RPMI7951 (cell line): ENCODE measurements at regions not wholly inside any gene's neighbourhood (a gene's known extent, or its start where the extent isn't known, plus 50 kb on each side); places are given as distances from the start of the nearest gene placed in this dataset.
"Not testable (repeated sequence)": the region's sequence is repeated elsewhere in the genome, so short reads cannot be mapped to it uniquely, and the experiment has no call there.

Source experiments
- DNase-seq: peaks from one replicate; pipeline ENCODE4 v3.0.0-alpha.2; 2012; ENCODE audit warnings: low read depth

DNA sequence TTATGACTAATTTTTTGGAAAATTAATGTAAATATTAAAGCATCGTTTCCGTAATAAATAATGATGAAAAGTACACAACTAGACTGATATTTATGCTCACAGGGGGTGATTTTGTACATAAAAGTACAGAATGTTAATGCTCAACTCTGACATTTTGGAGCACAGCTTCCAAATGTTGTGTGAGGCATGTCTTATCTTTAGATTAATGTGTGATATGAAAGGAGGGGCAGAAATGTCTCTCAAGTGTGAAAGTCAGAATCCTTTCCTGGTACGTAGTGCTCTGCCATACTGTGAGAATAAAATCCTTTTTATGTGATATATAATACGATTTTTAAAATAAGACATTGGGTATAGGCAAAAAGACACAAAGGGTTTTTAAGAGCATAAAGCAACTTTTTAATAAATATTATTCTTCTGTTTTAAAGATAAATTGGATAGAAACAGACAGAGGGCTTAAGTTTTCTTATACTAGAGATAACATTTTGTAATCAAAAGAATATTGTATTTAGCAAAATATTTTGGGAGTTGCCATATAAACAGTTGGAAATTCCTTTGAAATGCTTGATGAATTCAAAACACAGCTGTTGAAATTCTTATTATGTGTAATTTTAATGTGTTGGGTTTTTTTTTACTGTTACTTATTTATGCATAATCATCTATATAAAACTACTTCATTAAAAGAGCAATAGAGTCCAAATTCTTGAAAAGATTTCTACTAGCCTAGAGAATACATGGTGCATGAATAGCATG lies 389.7 kb downstream of the RAP2B start:
- no peak for DNase-seq

GRCh38 chr3:153552887-153553604 lies 391.0 kb downstream of the RAP2B start:
- no peak for DNase-seq

- no peak for DNase-seq
Observed at GRCh38 chr3:153553605-153553945, 391.5 kb downstream of the RAP2B start.

- DNase-seq, result no peak
Observed at GRCh38 chr3:153555919-153556318, 393.9 kb downstream of the RAP2B start.

- DNase-seq, result not testable (repeated sequence)
Observed at GRCh38 chr3:153559366-153559765, 397.3 kb downstream of the RAP2B start.

- DNase-seq, result no peak
Observed at GRCh38 chr3:153567011-153567410, 405.0 kb downstream of the RAP2B start.

GRCh38 chr3:153567556-153567955 lies 405.5 kb downstream of the RAP2B start:
- no peak for DNase-seq

GRCh38 chr3:153570481-153570880 lies 408.5 kb downstream of the RAP2B start:
- not testable (repeated sequence) for DNase-seq

GRCh38 chr3:153572165-153572564 lies 410.1 kb downstream of the RAP2B start:
- no peak for DNase-seq

GRCh38 chr3:153572654-153573053 lies 410.6 kb downstream of the RAP2B start:
- no peak for DNase-seq

DNA sequence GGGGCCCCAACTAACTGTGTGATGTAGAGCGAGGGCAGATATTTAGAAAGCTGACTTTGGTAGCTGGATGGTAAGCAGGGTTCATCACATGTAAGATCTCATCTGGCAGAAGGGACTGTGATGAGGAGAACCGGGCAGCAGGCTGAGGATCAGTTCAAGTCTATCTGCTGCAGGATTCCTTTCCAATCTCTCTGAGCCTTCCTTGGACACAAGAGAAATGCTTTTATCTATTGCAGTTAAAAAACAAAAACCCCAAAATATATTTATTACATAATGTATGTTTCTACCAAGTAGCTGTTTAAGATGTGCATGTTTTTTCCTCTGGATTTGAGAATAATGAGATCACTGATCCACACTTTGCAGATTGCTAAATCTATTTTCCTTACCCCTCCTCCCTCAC lies 411.5 kb downstream of the RAP2B start:
- DNase-seq, result no peak

GRCh38 chr3:153574445-153574844 lies 412.4 kb downstream of the RAP2B start:
- DNase-seq, result no peak

- no peak for DNase-seq
Observed at GRCh38 chr3:153577059-153577736, 415.2 kb downstream of the RAP2B start.

DNA sequence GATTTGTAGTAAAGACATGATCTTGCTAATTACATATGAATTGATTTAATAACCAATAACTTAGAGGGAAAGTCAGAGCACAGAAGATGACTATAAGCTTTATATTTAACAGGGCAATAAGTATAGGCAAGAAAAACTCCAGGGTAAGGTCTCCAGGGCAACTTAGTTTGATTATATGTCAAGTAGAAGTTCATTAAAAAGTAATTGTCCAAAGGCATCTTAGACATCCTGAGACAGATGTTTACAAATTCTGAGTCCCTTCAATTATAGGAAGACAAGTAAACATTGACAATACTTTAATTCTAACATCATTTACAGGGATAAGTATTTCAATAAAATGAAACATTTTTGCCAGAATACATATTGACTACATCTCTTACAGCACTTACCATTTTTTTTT lies 416.0 kb downstream of the RAP2B start:
- no peak for DNase-seq

DNA sequence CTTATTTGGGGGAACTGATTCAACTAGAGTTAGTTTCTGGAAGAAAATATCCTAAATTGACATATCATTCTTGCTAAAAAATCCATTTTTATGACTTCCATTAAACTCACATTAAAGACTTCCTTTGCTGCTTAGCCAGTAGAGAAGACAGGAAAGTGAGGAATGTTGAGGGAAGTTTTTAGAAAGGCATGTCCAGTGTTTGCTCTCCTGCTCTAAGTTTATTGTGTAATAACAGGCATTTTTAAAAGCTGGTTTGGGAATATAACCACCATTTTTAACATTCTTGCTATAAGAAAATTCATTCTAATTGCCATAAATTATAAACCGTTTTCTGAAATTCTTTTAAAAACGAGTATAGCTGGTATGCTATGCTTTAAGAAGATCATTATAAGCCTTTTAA lies 428.0 kb downstream of the RAP2B start:
- no peak for DNase-seq

GRCh38 chr3:153591561-153592245 lies 429.7 kb downstream of the RAP2B start:
- no peak for DNase-seq

DNA sequence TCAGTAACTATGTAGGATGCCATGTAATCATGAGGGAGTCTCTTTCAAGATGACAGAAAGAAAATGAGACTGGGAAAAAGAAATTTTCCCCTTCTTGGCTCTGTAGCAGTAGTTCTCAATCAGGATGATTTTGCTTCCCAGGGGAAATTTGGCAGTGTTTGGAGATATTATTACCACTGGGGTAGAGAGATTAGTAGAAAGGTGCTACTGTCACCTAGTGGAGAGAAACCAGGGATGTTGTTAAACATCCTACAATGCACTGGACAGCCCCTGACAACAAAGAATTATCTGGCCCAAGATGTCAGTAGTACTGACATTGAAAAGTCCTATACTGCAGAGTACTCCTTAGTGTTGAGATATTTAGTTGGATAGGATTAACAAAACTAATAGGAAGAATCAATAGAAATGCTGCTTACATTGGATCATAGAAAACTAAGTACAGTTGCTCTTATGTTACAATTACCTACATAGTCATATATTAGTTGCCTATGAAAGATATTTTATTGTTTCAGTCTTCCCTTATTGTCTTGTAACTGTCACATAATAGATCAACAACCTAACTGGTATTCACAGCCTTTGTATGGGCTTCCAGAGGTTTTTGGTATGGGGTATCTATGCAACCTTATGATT lies 433.3 kb downstream of the RAP2B start:
- DNase-seq, result peak; percentile 20

DNA sequence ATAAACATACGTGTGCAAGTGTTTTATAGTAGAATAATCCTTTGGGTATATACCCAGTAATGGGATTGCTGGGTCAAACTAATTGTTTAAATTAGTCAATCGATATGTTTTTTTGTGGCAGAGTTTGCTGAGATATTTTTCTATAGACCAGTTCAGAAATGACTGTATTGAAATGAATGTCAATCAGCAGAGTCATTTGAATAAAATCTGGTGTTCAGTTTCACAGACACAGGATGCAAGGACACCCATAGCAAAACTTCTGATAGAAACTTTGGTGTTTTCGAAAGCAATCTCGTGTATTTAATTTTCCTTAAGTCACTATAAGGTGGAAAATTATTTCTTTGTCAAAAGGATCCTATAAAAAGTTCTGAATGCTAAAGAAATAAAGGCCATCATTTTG lies 434.4 kb downstream of the RAP2B start:
- DNase-seq, result no peak

DNA sequence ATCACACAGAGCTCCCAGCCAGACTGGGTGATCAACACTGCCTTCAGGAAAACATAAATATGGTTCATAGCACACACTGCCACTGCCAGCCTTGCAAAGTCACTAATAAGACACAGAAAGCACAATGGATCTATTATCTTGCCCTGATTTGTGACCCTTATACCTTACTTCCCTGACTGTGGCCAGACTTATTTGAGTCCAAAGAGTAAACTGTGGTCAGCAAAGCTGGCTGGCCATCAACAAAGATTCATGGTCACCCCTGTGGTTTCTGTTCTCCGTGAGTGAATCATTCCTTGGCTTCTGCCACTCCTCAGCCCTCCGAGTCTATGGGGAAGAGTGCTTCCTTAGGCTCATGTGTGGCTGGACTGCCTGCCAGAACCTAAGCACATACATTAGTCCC lies 437.7 kb downstream of the RAP2B start:
- peak; percentile 80 for DNase-seq

- DNase-seq, result no peak
Observed at GRCh38 chr3:153600896-153601295, 438.9 kb downstream of the RAP2B start.

DNA sequence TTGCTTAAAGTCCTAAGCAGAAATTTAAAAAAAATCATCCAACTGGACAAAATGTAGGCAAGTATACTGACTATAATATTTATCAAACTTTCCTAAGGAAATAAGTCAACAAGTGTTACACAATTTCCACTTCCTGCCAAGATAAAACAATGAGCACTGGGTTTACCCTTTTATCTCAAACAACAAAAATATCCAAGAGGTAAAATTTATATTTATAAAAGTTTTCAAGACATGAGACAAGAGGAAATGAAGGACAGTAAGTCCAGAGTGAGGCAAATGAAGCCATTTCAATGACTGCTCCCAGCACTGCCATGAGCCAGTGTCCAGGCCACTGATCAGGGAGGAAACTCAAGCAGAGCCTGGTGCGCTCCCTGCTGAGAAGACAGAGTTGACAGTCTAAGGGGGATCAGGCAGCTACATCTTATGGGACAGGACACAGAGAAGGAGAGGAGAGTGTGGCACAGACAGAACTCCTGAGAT lies 439.4 kb downstream of the RAP2B start:
- DNase-seq, result no peak

GRCh38 chr3:153602801-153603200 lies 440.8 kb downstream of the RAP2B start:
- DNase-seq, result no peak
